Keratinocyte (primary cell): ENCODE measurements at regions not wholly inside any gene's neighbourhood (a gene's known extent, or its start where the extent isn't known, plus 50 kb on each side); places are given as distances from the start of the nearest gene placed in this dataset.

Experiments used
- EZH2 ChIP-seq: IDR thresholded peaks from one replicate; pipeline ENCODE4 v1.6.1; 2012; ENCODE audit warnings: inconsistent platforms, mild to moderate bottlenecking, low read length, moderate library complexity
- TF ChIP-seq, protein P1 (sequence below), 3 experiments: IDR thresholded peaks in 1 of 3; conservative IDR thresholded peaks in 1 of 3; optimal IDR thresholded peaks in 1 of 3; 2 replicates in 2 of 3; 3 replicates in 1 of 3; pipeline versions ENCODE3 to v1.5.1; 2011; ENCODE audit warnings: low read length in 3 of 3, mild to moderate bottlenecking in 3 of 3, moderate library complexity in 2 of 3, control low read depth in 1 of 3, inconsistent platforms in 1 of 3; ENCODE audit not compliant: insufficient read depth in 2 of 3; ENCODE audit errors: extremely low read depth in 1 of 3

DNA sequence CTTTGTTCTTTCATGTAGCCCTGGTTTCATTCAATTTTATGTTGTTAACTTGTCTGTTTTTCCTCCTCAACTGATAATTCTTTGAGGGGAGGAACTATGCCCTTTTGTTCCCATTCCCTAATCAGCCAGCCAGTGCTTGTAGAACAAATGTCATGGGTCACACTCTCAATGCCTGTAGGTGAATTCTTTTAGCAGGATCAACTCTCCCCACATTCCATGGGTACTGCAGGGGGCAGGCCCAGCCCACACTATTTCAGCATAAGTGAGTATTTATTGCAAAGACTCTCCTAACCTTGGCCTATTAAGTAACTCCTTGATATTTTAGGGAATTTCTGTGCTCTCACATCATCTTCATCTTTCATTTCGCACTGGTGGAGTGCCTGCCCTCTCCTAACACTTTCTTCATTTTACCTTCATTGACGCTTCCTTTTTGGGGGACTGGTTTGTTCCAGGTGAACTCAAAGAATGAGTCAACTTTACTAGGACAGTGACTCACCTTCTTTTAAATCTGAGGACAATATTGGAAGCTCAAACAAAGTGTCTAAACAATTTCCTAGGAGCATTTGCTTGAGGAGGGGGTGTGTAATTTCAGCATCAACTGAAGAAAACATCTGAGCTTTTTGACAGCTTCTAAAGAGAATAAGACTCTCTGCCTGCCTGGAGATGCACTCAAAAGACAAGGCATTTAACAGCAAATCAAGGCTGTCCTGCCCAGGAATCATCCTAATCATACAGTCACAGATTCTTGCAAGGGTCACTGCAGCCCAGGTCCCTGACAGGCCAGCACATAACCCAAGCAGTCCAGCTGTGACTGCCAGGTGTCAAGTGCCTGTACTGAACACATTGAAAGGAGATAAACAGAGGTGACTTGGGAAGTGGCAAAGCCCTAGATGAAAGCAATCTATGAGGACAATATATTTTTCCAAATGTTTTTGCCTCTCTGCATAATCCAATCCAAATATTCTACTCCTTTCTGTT, 208.8 kb upstream of the ADRA1D start:
- TF ChIP-seq, protein P1, sequence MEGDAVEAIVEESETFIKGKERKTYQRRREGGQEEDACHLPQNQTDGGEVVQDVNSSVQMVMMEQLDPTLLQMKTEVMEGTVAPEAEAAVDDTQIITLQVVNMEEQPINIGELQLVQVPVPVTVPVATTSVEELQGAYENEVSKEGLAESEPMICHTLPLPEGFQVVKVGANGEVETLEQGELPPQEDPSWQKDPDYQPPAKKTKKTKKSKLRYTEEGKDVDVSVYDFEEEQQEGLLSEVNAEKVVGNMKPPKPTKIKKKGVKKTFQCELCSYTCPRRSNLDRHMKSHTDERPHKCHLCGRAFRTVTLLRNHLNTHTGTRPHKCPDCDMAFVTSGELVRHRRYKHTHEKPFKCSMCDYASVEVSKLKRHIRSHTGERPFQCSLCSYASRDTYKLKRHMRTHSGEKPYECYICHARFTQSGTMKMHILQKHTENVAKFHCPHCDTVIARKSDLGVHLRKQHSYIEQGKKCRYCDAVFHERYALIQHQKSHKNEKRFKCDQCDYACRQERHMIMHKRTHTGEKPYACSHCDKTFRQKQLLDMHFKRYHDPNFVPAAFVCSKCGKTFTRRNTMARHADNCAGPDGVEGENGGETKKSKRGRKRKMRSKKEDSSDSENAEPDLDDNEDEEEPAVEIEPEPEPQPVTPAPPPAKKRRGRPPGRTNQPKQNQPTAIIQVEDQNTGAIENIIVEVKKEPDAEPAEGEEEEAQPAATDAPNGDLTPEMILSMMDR (optimal IDR thresholded peaks at IDR 0.05 in 1 of 3, IDR thresholded peaks at IDR 0.05 in 1 of 3, conservative IDR thresholded peaks at IDR 0.05 in 1 of 3; ENCODE audit: extremely low read depth in 1 of 3, insufficient read depth in 2 of 3, low read length in 3 of 3): no peak
- no peak for TF ChIP-seq EZH2
